ENCODE measurements at regions not wholly inside any gene's neighbourhood (a gene's known extent, or its start where the extent isn't known, plus 50 kb on each side); places are given as distances from the start of the nearest gene placed in this dataset.

DNA sequence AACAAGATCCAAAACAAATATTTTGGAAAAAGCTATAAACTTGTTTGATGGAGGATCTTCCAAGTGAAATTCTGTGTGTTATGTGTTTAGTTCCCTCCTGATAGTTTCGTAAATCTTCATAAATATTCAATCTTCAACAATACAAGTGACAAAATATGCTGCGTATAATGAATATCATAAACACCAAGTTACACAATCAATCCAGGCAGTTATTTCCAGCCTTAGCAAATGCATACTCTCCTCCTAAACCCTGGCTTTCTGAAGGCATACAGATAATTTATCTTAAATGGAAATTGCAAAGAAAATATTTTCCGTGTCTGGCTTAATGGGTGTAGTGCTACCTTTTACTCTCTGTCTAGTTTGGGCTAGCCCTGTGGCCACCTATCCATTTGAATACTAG lies 864.9 kb upstream of the ZWINT start:
- Histone ChIP-seq H3K36me3 (ENCODE audit: control insufficient read depth, insufficient read depth, low read length) (no peaks in the 10 kb centered on the region), H3K4me1 (no peaks in the 10 kb centered on the region), H3K4me2 (ENCODE audit: low read length) (no peak overlapping the region), H2AFZ (no peak overlapping the region), H3K27me3 (ENCODE audit: control insufficient read depth, insufficient read depth, low read length) (no peaks in the 10 kb centered on the region), H3K4me3 (ENCODE audit: low read depth, low read length) (no peak overlapping the region), H3K9me3 (ENCODE audit: control insufficient read depth, low read length) (no peaks in the 10 kb centered on the region), H3K9ac (no peak overlapping the region), H3K79me2 (no peaks in the 10 kb centered on the region), H3K27ac (no peak overlapping the region)
- TF ChIP-seq, protein P1, sequence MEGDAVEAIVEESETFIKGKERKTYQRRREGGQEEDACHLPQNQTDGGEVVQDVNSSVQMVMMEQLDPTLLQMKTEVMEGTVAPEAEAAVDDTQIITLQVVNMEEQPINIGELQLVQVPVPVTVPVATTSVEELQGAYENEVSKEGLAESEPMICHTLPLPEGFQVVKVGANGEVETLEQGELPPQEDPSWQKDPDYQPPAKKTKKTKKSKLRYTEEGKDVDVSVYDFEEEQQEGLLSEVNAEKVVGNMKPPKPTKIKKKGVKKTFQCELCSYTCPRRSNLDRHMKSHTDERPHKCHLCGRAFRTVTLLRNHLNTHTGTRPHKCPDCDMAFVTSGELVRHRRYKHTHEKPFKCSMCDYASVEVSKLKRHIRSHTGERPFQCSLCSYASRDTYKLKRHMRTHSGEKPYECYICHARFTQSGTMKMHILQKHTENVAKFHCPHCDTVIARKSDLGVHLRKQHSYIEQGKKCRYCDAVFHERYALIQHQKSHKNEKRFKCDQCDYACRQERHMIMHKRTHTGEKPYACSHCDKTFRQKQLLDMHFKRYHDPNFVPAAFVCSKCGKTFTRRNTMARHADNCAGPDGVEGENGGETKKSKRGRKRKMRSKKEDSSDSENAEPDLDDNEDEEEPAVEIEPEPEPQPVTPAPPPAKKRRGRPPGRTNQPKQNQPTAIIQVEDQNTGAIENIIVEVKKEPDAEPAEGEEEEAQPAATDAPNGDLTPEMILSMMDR (IDR thresholded peaks at IDR 0.05): no peak

- no peak overlapping the region for H3K4me3 ChIP-seq (ENCODE audit: low read depth, low read length)
- no peaks in the 10 kb centered on the region for H3K9me3 ChIP-seq (ENCODE audit: control insufficient read depth, low read length)
- no peaks in the 10 kb centered on the region for H3K4me1 ChIP-seq
- TF ChIP-seq, protein P1 (IDR thresholded peaks at IDR 0.05): no peak
- H3K4me2 ChIP-seq (ENCODE audit: low read length): no peak overlapping the region
- H3K79me2 ChIP-seq: no peaks in the 10 kb centered on the region
- H3K9ac ChIP-seq: no peak overlapping the region
- H2AFZ ChIP-seq: no peak overlapping the region
- H3K27ac ChIP-seq: no peak overlapping the region
- H3K27me3 ChIP-seq (ENCODE audit: control insufficient read depth, insufficient read depth, low read length): no peaks in the 10 kb centered on the region
- no peaks in the 10 kb centered on the region for H3K36me3 ChIP-seq (ENCODE audit: control insufficient read depth, insufficient read depth, low read length)
These were observed 863.8 kb upstream of the ZWINT start for GRCh38 chr10:57224811-57225210.

- Histone ChIP-seq H3K4me1 (no peaks in the 10 kb centered on the region), H2AFZ (no peak overlapping the region), H3K9me3 (ENCODE audit: control insufficient read depth, low read length) (no peaks in the 10 kb centered on the region), H3K9ac (no peak overlapping the region), H3K36me3 (ENCODE audit: control insufficient read depth, insufficient read depth, low read length) (no peaks in the 10 kb centered on the region), H3K4me2 (ENCODE audit: low read length) (no peak overlapping the region), H3K27me3 (ENCODE audit: control insufficient read depth, insufficient read depth, low read length) (no peaks in the 10 kb centered on the region), H3K27ac (no peak overlapping the region), H3K79me2 (no peaks in the 10 kb centered on the region), H3K4me3 (ENCODE audit: low read depth, low read length) (no peak overlapping the region)
- TF ChIP-seq, protein P1 (IDR thresholded peaks at IDR 0.05): no peak
These were observed 861.5 kb upstream of the ZWINT start for GRCh38 chr10:57222603-57223002.

GRCh38 chr10:57222129-57222528 lies 861.1 kb upstream of the ZWINT start:
- Histone ChIP-seq H3K27me3 (ENCODE audit: control insufficient read depth, insufficient read depth, low read length) (no peaks in the 10 kb centered on the region), H3K27ac (no peak overlapping the region), H3K79me2 (no peaks in the 10 kb centered on the region), H3K9me3 (ENCODE audit: control insufficient read depth, low read length) (no peaks in the 10 kb centered on the region), H3K36me3 (ENCODE audit: control insufficient read depth, insufficient read depth, low read length) (no peaks in the 10 kb centered on the region), H3K9ac (no peak overlapping the region), H3K4me3 (ENCODE audit: low read depth, low read length) (no peak overlapping the region), H3K4me2 (ENCODE audit: low read length) (no peak overlapping the region), H3K4me1 (no peaks in the 10 kb centered on the region), H2AFZ (no peak overlapping the region)
- TF ChIP-seq, protein P1 (IDR thresholded peaks at IDR 0.05): no peak

- no peaks in the 10 kb centered on the region for H3K4me1 ChIP-seq
- no peaks in the 10 kb centered on the region for H3K27me3 ChIP-seq (ENCODE audit: control insufficient read depth, insufficient read depth, low read length)
- no peak overlapping the region for H3K4me3 ChIP-seq (ENCODE audit: low read depth, low read length)
- H3K9me3 ChIP-seq (ENCODE audit: control insufficient read depth, low read length): no peaks in the 10 kb centered on the region
- no peak overlapping the region for H3K4me2 ChIP-seq (ENCODE audit: low read length)
- H3K27ac ChIP-seq: no peak overlapping the region
- no peaks in the 10 kb centered on the region for H3K79me2 ChIP-seq
- no peaks in the 10 kb centered on the region for H3K36me3 ChIP-seq (ENCODE audit: control insufficient read depth, insufficient read depth, low read length)
- no peak overlapping the region for H3K9ac ChIP-seq
- TF ChIP-seq, protein P1 (IDR thresholded peaks at IDR 0.05): no peak
- H2AFZ ChIP-seq: no peak overlapping the region
These were observed 860.6 kb upstream of the ZWINT start for GRCh38 chr10:57221674-57222073.

Measured in parathyroid adenoma (tissue), 2 donors.